Astrocyte (in vitro differentiated cells and primary cell): ENCODE measurements at regions not wholly inside any gene's neighbourhood (a gene's known extent, or its start where the extent isn't known, plus 50 kb on each side); places are given as distances from the start of the nearest gene placed in this dataset.

Experiments
- DNase-seq: peaks from one replicate; pipeline ENCODE4 v3.0.0-alpha.2; 2010; ENCODE audit warnings: low read depth
- FAIRE-seq: peaks from 2 replicates; lab custom pipeline; 2011; peaks lifted over from hg19 to GRCh38; lab: Jason Lieb, UNC
- H2AFZ ChIP-seq: 2 replicates; pipeline ENCODE4 v1.6.0; 2012; ENCODE audit warnings: low read depth, low read length, inconsistent platforms
- H3K27ac ChIP-seq: 2 replicates; pipeline ENCODE4 v1.5.1; 2011; ENCODE audit warnings: low read depth, low read length, inconsistent platforms
- H3K27me3 ChIP-seq: 2 replicates; pipeline ENCODE4 v1.6.0; 2011; ENCODE audit warnings: low read length, inconsistent platforms; ENCODE audit not compliant: insufficient read depth
- H3K36me3 ChIP-seq: 2 replicates; pipeline ENCODE4 v1.5.1; 2011; ENCODE audit warnings: low read length, inconsistent platforms; ENCODE audit not compliant: insufficient read depth
- H3K4me1 ChIP-seq: 2 replicates; pipeline ENCODE4 v1.5.1; 2011; ENCODE audit warnings: low read length, inconsistent platforms; ENCODE audit not compliant: insufficient read depth
- H3K4me2 ChIP-seq: 2 replicates; pipeline ENCODE4 v1.6.0; 2012; ENCODE audit warnings: low read length, inconsistent platforms
- H3K4me3 ChIP-seq: 2 replicates; pipeline ENCODE4 v1.5.1; 2011; ENCODE audit warnings: low read depth, mild to moderate bottlenecking, low read length, inconsistent platforms; ENCODE audit not compliant: insufficient read depth
- H3K79me2 ChIP-seq: 2 replicates; pipeline ENCODE4 v1.6.0; 2012; ENCODE audit warnings: mild to moderate bottlenecking, low read length, inconsistent platforms; ENCODE audit not compliant: insufficient read depth
- H3K9ac ChIP-seq: 2 replicates; pipeline ENCODE4 v1.6.0; 2012; ENCODE audit warnings: mild to moderate bottlenecking, low read length, inconsistent platforms
- H3K9me3 ChIP-seq: 2 replicates; pipeline ENCODE4 v1.5.1; 2012; ENCODE audit warnings: low read depth, mild to moderate bottlenecking, low read length, inconsistent platforms; ENCODE audit not compliant: insufficient read depth
- H4K20me1 ChIP-seq: 2 replicates; pipeline ENCODE4 v1.6.0; 2012; ENCODE audit warnings: low read length, inconsistent platforms; ENCODE audit not compliant: insufficient read depth
- H3K27ac Mint-ChIP-seq: one replicate; pipeline ENCODE4 v1.8.0; 2021; ENCODE audit warnings: mild to moderate bottlenecking, mixed read lengths; ENCODE audit not compliant: unreplicated experiment
- H3K27me3 Mint-ChIP-seq: one replicate; pipeline ENCODE4 v1.8.0; 2021; ENCODE audit warnings: low read depth, mixed read lengths; ENCODE audit not compliant: unreplicated experiment
- H3K36me3 Mint-ChIP-seq: one replicate; pipeline ENCODE4 v1.8.0; 2021; ENCODE audit warnings: low read depth, mixed read lengths; ENCODE audit not compliant: unreplicated experiment
- H3K4me1 Mint-ChIP-seq: one replicate; pipeline ENCODE4 v1.8.0; 2021; ENCODE audit warnings: low read depth, mixed read lengths; ENCODE audit not compliant: unreplicated experiment
- H3K4me3 Mint-ChIP-seq: one replicate; pipeline ENCODE4 v1.8.0; 2021; ENCODE audit warnings: mild to moderate bottlenecking, moderate library complexity, mixed read lengths; ENCODE audit not compliant: unreplicated experiment
- H3K9me3 Mint-ChIP-seq: one replicate; pipeline ENCODE4 v1.8.0; 2021; ENCODE audit warnings: mild to moderate bottlenecking, mixed read lengths; ENCODE audit not compliant: unreplicated experiment
- CTCF ChIP-seq: IDR thresholded peaks from 2 replicates; pipeline ENCODE4 v1.5.1; 2011; ENCODE audit warnings: low read depth, mild to moderate bottlenecking, inconsistent platforms, low read length, moderate library complexity; ENCODE audit not compliant: insufficient read depth
- EZH2 ChIP-seq: IDR thresholded peaks from 2 replicates; pipeline ENCODE4 v1.6.1; 2012; ENCODE audit warnings: mild to moderate bottlenecking, low read length, inconsistent platforms; ENCODE audit not compliant: insufficient read depth

- peak overlapping the region; percentile 86 for H2AFZ ChIP-seq
- H3K4me1 Mint-ChIP-seq: peaks cover 12% of the 10 kb centered on the region
- peak overlapping the region; percentile 55 for H3K9ac ChIP-seq
- H3K36me3 ChIP-seq: no peaks in the 10 kb centered on the region
- H3K4me2 ChIP-seq: peak overlapping the region; percentile 77
- peak overlapping the region; percentile 81 for H3K27ac Mint-ChIP-seq
- H3K27me3 Mint-ChIP-seq: peaks cover 87% of the 10 kb centered on the region
- DNase-seq (no peak), FAIRE-seq (no peak)
- peak overlapping the region; percentile 43 for H3K4me3 ChIP-seq
- TF ChIP-seq EZH2 (peak; percentile 25), CTCF (no peak)
- peak overlapping the region; percentile 20 for H3K4me3 Mint-ChIP-seq
- peaks cover 6% of the 10 kb centered on the region for H3K36me3 Mint-ChIP-seq
- no peaks in the 10 kb centered on the region for H3K79me2 ChIP-seq
- peaks cover 42% of the 10 kb centered on the region for H3K9me3 Mint-ChIP-seq
- no peak overlapping the region for H3K27ac ChIP-seq
- peaks cover 4% of the 10 kb centered on the region for H4K20me1 ChIP-seq
- H3K9me3 ChIP-seq: no peaks in the 10 kb centered on the region
- H3K27me3 ChIP-seq: peaks cover 59% of the 10 kb centered on the region
- H3K4me1 ChIP-seq: peaks cover 37% of the 10 kb centered on the region
These were observed 126.8 kb downstream of the TMEM174 start for GRCh38 chr5:73299665-73300336.

DNA sequence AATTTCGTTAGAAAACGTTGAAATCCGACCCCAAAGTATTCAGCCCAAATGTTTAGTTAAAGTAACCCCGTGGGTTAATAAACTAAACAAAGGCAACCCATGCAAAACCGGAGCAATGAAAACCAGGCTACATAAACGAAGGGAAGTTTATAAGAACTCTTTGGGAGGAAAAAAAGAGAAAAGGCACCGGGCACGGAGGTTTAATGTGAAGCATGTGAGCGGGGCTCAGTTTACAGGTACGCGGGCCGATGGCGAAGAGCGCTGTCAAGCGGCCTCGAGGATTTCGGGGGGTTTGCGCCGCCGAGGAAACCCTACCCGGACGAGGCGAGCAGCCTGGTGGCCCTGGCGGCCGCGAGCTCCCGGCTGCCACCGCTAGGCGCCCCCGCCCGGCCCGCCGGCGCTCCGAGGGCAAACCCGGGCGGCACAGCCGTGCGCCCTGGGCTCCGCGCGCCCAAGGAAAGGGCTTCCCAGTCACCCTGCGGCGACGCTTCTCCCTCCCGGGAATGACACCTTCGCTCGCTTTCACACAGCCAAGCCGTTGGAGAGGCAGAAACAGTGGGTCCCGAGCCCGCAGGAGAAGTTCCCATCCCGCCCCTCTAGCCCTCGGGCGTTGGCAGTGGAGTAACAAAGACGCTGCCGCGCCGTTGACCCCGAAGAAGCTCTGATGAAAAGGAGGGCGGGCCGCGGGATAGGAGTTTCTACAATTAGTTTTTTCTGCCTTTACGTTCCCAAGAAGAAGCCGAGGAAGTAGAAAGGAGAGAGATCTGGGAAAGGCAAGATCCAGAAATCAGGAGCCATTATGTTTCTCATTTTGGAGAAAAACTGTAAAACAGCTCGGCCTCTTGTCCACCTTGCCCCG is 126.0 kb downstream of the TMEM174 start:
- Histone ChIP-seq H3K9ac (peak overlapping the region; percentile 55), H3K9me3 (no peaks in the 10 kb centered on the region), H3K36me3 (no peaks in the 10 kb centered on the region), H3K4me1 (peaks cover 37% of the 10 kb centered on the region), H3K27ac (no peak overlapping the region), H3K79me2 (no peaks in the 10 kb centered on the region), H2AFZ (peak overlapping the region; percentile 86), H4K20me1 (peaks cover 4% of the 10 kb centered on the region), H3K4me3 (peak overlapping the region; percentile 43), H3K27me3 (peaks cover 59% of the 10 kb centered on the region), H3K4me2 (peak overlapping the region; percentile 77)
- Mint-ChIP-seq H3K4me1 (peaks cover 12% of the 10 kb centered on the region), H3K4me3 (peak overlapping the region; percentile 20), H3K9me3 (peaks cover 34% of the 10 kb centered on the region), H3K36me3 (peaks cover 6% of the 10 kb centered on the region), H3K27ac (peak overlapping the region; percentile 74), H3K27me3 (peaks cover 86% of the 10 kb centered on the region)
- no peak for FAIRE-seq
- DNase-seq: no peak
- peak; percentile 2 for TF ChIP-seq CTCF
- TF ChIP-seq EZH2: peak; percentile 51
